ENCODE measurements at regions not wholly inside any gene's neighbourhood (a gene's known extent, or its start where the extent isn't known, plus 50 kb on each side); places are given as distances from the start of the nearest gene placed in this dataset.
"Not testable (repeated sequence)": the region's sequence is repeated elsewhere in the genome, so short reads cannot be mapped to it uniquely, and the experiment has no call there.

- Histone ChIP-seq H3K27me3 (no peaks in the 10 kb centered on the region), H3K27ac (no peak overlapping the region), H3K4me1 (no peaks in the 10 kb centered on the region), H3K9me3 (no peaks in the 10 kb centered on the region), H3K36me3 (no peaks in the 10 kb centered on the region), H3K4me3 (no peak overlapping the region)
- ATAC-seq = no peak
- DNase-seq = no peak
- TF ChIP-seq CTCF (IDR thresholded peaks at IDR 0.05) = no peak
- intact Hi-C loops (cut with DNase I) = no loop called here
- 91 to 95% methylated on average over 30 of the region's 30 CpGs for WGBS, 2 donors
These were observed 101.5 kb upstream of the DRD5 start for GRCh38 chr4:9679704-9680478.

GRCh38 chr4:9683174-9683573, 98.3 kb upstream of the DRD5 start:
- H3K4me1 ChIP-seq; H3K4me3 ChIP-seq; H3K9me3 ChIP-seq; H3K36me3 ChIP-seq; H3K27me3 ChIP-seq; intact Hi-C loops (cut with DNase I); H3K27ac ChIP-seq; DNase-seq; ATAC-seq: not testable (repeated sequence)
- WGBS, 2 donors = 83 to 90% methylated on average over 5 of the region's 5 CpGs

- ATAC-seq; H3K27me3 ChIP-seq; H3K27ac ChIP-seq; H3K9me3 ChIP-seq; H3K4me3 ChIP-seq; intact Hi-C loops (cut with DNase I); H3K4me1 ChIP-seq; H3K36me3 ChIP-seq; DNase-seq: not testable (repeated sequence)
- WGBS, 2 donors = 67 to 69% methylated on average over 5 of the region's 5 CpGs
These were observed 96.4 kb upstream of the DRD5 start for GRCh38 chr4:9685016-9685415.

- Histone ChIP-seq H3K36me3 (no peaks in the 10 kb centered on the region), H3K4me1 (peaks cover 0 to 2% (median 0%) of the 10 kb centered on the region in 9 donors), H3K9me3 (no peaks in the 10 kb centered on the region), H3K27me3 (peaks cover 0 to 4% (median 0%) of the 10 kb centered on the region in 7 donors), H3K27ac (no peak overlapping the region), H3K4me3 (no peak overlapping the region)
- intact Hi-C loops (cut with DNase I) = no loop called here
- ATAC-seq (no peak), DNase-seq (no peak)
- TF ChIP-seq CTCF (IDR thresholded peaks at IDR 0.05) = no peak
These were observed 95.7 kb upstream of the DRD5 start for GRCh38 chr4:9685692-9686091.

- H3K27ac ChIP-seq = peak overlapping the region in 9 of 10 donors; percentile 58 to 82 (median 79)
- not testable (repeated sequence) for ATAC-seq, H3K36me3 ChIP-seq, H3K27me3 ChIP-seq, DNase-seq, H3K9me3 ChIP-seq, H3K4me1 ChIP-seq
- WGBS, 2 donors = 24 to 30% methylated on average over 9 of the region's 9 CpGs
- H3K4me3 ChIP-seq = peak overlapping the region; percentile 8 to 73 (median 65)
- intact Hi-C loops (cut with DNase I) = loop anchor here in 1 of 10 donors (10.0 kb wide), 1 partner anchor 324 kb away; no protein-coding TSS in a partner anchor
These were observed 90.7 kb upstream of the DRD5 start for GRCh38 chr4:9690636-9691237.

Measured in heart right ventricle (tissue), 16 donors.